ENCODE measurements at regions not wholly inside any gene's neighbourhood (a gene's known extent, or its start where the extent isn't known, plus 50 kb on each side); places are given as distances from the start of the nearest gene placed in this dataset.

GRCh38 chr3:64898941-64899340 lies 211.1 kb upstream of the ADAMTS9 start:
- WGBS (ENCODE audit: low lambda C conversion rate): 24% methylated on average over 1 of the region's 1 CpG
- no peak overlapping the region for H3K9ac ChIP-seq
- no peak overlapping the region for H3K27ac ChIP-seq (ENCODE audit: low read depth in 2 of 2, low read length in 1 of 2)
- H3K27me3 ChIP-seq (ENCODE audit: insufficient read depth): no peaks in the 10 kb centered on the region
- ChIA-PET CTCF (no interaction called here), POLR2A (no interaction called here)
- H3K9me2 ChIP-seq: no peaks in the 10 kb centered on the region
- no peak overlapping the region for H3K4me2 ChIP-seq
- H3K79me2 ChIP-seq (ENCODE audit: insufficient read depth): no peaks in the 10 kb centered on the region
- H3K9me3 ChIP-seq: no peaks in the 10 kb centered on the region
- H3K36me3 ChIP-seq (replicated peaks in 1 of 2; ENCODE audit: control insufficient read depth in 1 of 2, insufficient read depth in 2 of 2, low read length in 1 of 2): no peaks in the 10 kb centered on the region
- no peak for DNase-seq
- H2AFZ ChIP-seq (ENCODE audit: low read depth): no peak overlapping the region
- H3K4me1 ChIP-seq (ENCODE audit: control insufficient read depth in 1 of 2, insufficient read depth in 2 of 2, low read depth in 1 of 2, low read length in 1 of 2): peaks cover 5% of the 10 kb centered on the region in 2 experiments; a peak in 3 of 4 replicates
- no peak overlapping the region for H3K4me3 ChIP-seq (ENCODE audit: low read depth in 2 of 2, low read length in 1 of 2)
- H4K20me1 ChIP-seq (ENCODE audit: insufficient read depth): no peaks in the 10 kb centered on the region
- H3F3A ChIP-seq (replicated peaks; ENCODE audit: insufficient read depth): peaks cover 9% of the 10 kb centered on the region
- TF ChIP-seq FOSL2 (IDR thresholded peaks at IDR 0.05; ENCODE audit: borderline replicate concordance, low read depth): no peak
- TF ChIP-seq SMC3 (IDR thresholded peaks at IDR 0.05; ENCODE audit: low read depth, low read length): no peak
- TF ChIP-seq SIN3A (IDR thresholded peaks at IDR 0.05; ENCODE audit: borderline replicate concordance, low read depth, low read length): no peak
- no peak for TF ChIP-seq USF1 (IDR thresholded peaks at IDR 0.05; ENCODE audit: borderline replicate concordance, low read depth)
- TF ChIP-seq PBX3 (IDR thresholded peaks at IDR 0.05): no peak
- TF ChIP-seq NRF1 (IDR thresholded peaks at IDR 0.05; ENCODE audit: low read depth, low read length): no peak
- TF ChIP-seq NFIC (IDR thresholded peaks at IDR 0.05; ENCODE audit: borderline replicate concordance): no peak
- no peak for TF ChIP-seq JUND (IDR thresholded peaks at IDR 0.05)
- TF ChIP-seq MAX (IDR thresholded peaks at IDR 0.05; ENCODE audit: low read depth): no peak
- TF ChIP-seq REST (IDR thresholded peaks at IDR 0.05; ENCODE audit: low read depth, low read length): no peak
- TF ChIP-seq RXRA (IDR thresholded peaks at IDR 0.05; ENCODE audit: borderline replicate concordance, low read depth): no peak
- TF ChIP-seq MXI1 (IDR thresholded peaks at IDR 0.05; ENCODE audit: low read depth, low read length): no peak
- no peak for TF ChIP-seq TAF1 (IDR thresholded peaks at IDR 0.05; ENCODE audit: borderline replicate concordance, low read depth, low read length)
- TF ChIP-seq RAD21 (IDR thresholded peaks at IDR 0.05; ENCODE audit: low read length): no peak
- no peak for TF ChIP-seq EP300 (IDR thresholded peaks at IDR 0.05; ENCODE audit: borderline replicate concordance in 1 of 2, low read depth in 1 of 2, low read length in 1 of 2)
- TF ChIP-seq EZH2phosphoT487 (IDR thresholded peaks at IDR 0.05; ENCODE audit: borderline replicate concordance, low read depth): no peak
- no peak for TF ChIP-seq ZBTB33 (IDR thresholded peaks at IDR 0.05; ENCODE audit: borderline replicate concordance, low read depth)
- TF ChIP-seq POLR2AphosphoS5 (IDR thresholded peaks at IDR 0.05; ENCODE audit: low read depth, low read length): no peak
